ENCODE measurements at regions not wholly inside any gene's neighbourhood (a gene's known extent, or its start where the extent isn't known, plus 50 kb on each side); places are given as distances from the start of the nearest gene placed in this dataset.

DNA sequence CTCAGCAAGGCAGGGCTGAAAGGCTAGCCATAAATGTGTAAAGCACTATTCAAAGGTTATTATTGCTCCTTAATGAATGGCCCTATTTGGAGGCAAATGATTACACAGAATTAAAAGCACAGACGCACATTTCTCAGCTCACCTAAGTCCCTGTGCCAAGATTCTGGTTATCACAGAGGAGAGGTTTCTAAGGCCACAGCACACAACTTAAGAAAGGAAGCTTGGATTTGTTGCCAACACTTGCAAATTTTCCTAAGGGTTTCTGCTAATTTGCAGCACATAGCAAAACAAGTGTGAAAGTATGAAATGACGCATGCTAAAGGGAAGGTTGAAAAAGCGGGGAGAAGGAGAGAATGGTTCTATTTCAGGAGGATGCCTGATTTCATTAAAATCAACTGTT, 834.1 kb upstream of the C9orf72 start:
- DNase-seq (ENCODE audit: low read depth in 1 of 2, low spot score in 2 of 2), result no peak
- Histone ChIP-seq H2BK20ac (ENCODE audit: low read length) (no peak overlapping the region), H2BK5ac (ENCODE audit: low read depth, low read length) (no peak overlapping the region), H4K5ac (ENCODE audit: insufficient read length, low read depth, low read length) (no peak overlapping the region), H3K79me2 (ENCODE audit: control insufficient read depth in 1 of 2, insufficient read depth in 2 of 2, low read length in 2 of 2) (no peaks in the 10 kb centered on the region), H3K4me3 (ENCODE audit: extremely low read depth in 1 of 4, insufficient read depth in 2 of 4, low read depth in 3 of 4, low read length in 4 of 4) (no peak overlapping the region), H3K9me3 (ENCODE audit: insufficient read depth in 2 of 2, low read depth in 1 of 2, low read length in 1 of 2) (no peaks in the 10 kb centered on the region), H3K79me1 (ENCODE audit: low read depth, low read length) (no peaks in the 10 kb centered on the region), H3K56ac (replicated peaks; ENCODE audit: insufficient read length, low read depth, low read length) (no peak overlapping the region), H3K18ac (ENCODE audit: extremely low read depth, low read length) (no peak overlapping the region), H3K4me1 (replicated peaks in 1 of 4; ENCODE audit: control insufficient read depth in 3 of 4, insufficient read depth in 4 of 4, low read length in 3 of 4) (no peaks in the 10 kb centered on the region), H4K91ac (replicated peaks; ENCODE audit: insufficient read length, low read length) (no peak overlapping the region), H3K14ac (ENCODE audit: insufficient read length) (no peak overlapping the region), H2AFZ (ENCODE audit: low read length) (no peak overlapping the region), H3K27ac (ENCODE audit: low read depth, low read length) (no peak overlapping the region), H3K4me2 (ENCODE audit: insufficient read depth in 1 of 2, low read depth in 2 of 2, low read length in 2 of 2) (no peak overlapping the region), H2BK15ac (ENCODE audit: low read length) (no peak overlapping the region), H3K9ac (replicated peaks in 1 of 4; ENCODE audit: extremely low read depth in 1 of 4, low read depth in 3 of 4, low read length in 3 of 4) (no peak overlapping the region), H4K8ac (ENCODE audit: extremely low read depth, insufficient read depth, low read length) (no peak overlapping the region), H3K4ac (replicated peaks; ENCODE audit: insufficient read length, low read depth, low read length) (no peak overlapping the region), H2BK120ac (replicated peaks; ENCODE audit: low read depth, low read length) (no peak overlapping the region), H2BK12ac (ENCODE audit: low read depth, low read length) (no peak overlapping the region), H2AK5ac (ENCODE audit: low read depth, low read length) (no peak overlapping the region), H4K20me1 (replicated peaks in 1 of 2; ENCODE audit: control insufficient read depth in 1 of 2, insufficient read depth in 2 of 2, low read length in 2 of 2) (no peaks in the 10 kb centered on the region), H3K36me3 (ENCODE audit: control insufficient read depth in 2 of 4, insufficient read depth in 4 of 4, low read length in 3 of 4) (no peaks in the 10 kb centered on the region), H3K23ac (ENCODE audit: insufficient read length) (no peak overlapping the region), H3K23me2 (ENCODE audit: low read depth, low read length) (no peaks in the 10 kb centered on the region), H3K27me3 (replicated peaks in 1 of 4; ENCODE audit: control insufficient read depth in 3 of 4, extremely low read depth in 1 of 4, insufficient read depth in 3 of 4, low read length in 3 of 4) (no peaks in the 10 kb centered on the region)
- WGBS, 2 experiments (ENCODE audit: extremely low coverage in 1 of 2, insufficient coverage in 1 of 2, insufficient read length in 1 of 2, insufficient replicate concordance in 2 of 2, low coverage in 1 of 2, low lambda C conversion rate in 2 of 2, missing lambda C conversion rate in 1 of 2), result 94% methylated on average over 3 of the region's 3 CpGs; no CpG with 5 or more reads in 1 of the 2 experiments
- POLR2A ChIA-PET (ENCODE audit: partially characterized antibody), result no interaction called here
- FAIRE-seq, result no peak
- CTCF ChIA-PET (ENCODE audit: partially characterized antibody), result no interaction called here
- no peak for TF ChIP-seq TAF1 (IDR thresholded peaks at IDR 0.05; ENCODE audit: low read depth, low read length)
- no peak for TF ChIP-seq ATF2 (IDR thresholded peaks at IDR 0.05; ENCODE audit: low read length)
- no peak for TF ChIP-seq FOSL1 (IDR thresholded peaks at IDR 0.05; ENCODE audit: insufficient read depth, low read depth, low read length)
- TF ChIP-seq, protein P1, sequence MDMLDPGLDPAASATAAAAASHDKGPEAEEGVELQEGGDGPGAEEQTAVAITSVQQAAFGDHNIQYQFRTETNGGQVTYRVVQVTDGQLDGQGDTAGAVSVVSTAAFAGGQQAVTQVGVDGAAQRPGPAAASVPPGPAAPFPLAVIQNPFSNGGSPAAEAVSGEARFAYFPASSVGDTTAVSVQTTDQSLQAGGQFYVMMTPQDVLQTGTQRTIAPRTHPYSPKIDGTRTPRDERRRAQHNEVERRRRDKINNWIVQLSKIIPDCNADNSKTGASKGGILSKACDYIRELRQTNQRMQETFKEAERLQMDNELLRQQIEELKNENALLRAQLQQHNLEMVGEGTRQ (IDR thresholded peaks at IDR 0.05; ENCODE audit: low read length), result no peak
- TF ChIP-seq RXRA (IDR thresholded peaks at IDR 0.05; ENCODE audit: insufficient read depth, low read depth, low read length), result no peak
